ENCODE measurements at regions not wholly inside any gene's neighbourhood (a gene's known extent, or its start where the extent isn't known, plus 50 kb on each side); places are given as distances from the start of the nearest gene placed in this dataset.

- Histone ChIP-seq H3K79me2 (ENCODE audit: insufficient read depth, low read length) (no peaks in the 10 kb centered on the region), H4K20me1 (ENCODE audit: low read depth, low read length) (no peaks in the 10 kb centered on the region), H3K9me2 (replicated peaks; ENCODE audit: insufficient read depth, low read length) (no peaks in the 10 kb centered on the region), H3K9ac (ENCODE audit: low read length) (no peak overlapping the region), H3K4me3 (ENCODE audit: insufficient read depth, low read length, poor library complexity, severe bottlenecking) (no peak overlapping the region), H3K9me3 (ENCODE audit: insufficient read depth, low read length) (no peaks in the 10 kb centered on the region), H3K4me2 (ENCODE audit: low read depth, low read length, poor library complexity, severe bottlenecking) (no peak overlapping the region), H3K27ac (ENCODE audit: low read depth, low read length) (no peak overlapping the region), H3K27me3 (ENCODE audit: low read length) (no peaks in the 10 kb centered on the region; the same call in 1 of the 2 replicates), H3K36me3 (ENCODE audit: low read length) (no peaks in the 10 kb centered on the region), H3F3A (ENCODE audit: insufficient read depth) (no peaks in the 10 kb centered on the region), H2AFZ (ENCODE audit: low read depth, low read length, severe bottlenecking) (no peak overlapping the region)
- TF ChIP-seq CTCF (IDR thresholded peaks at IDR 0.05; ENCODE audit: insufficient read depth, low read length, poor library complexity, severe bottlenecking) (no peak), EZH2phosphoT487 (conservative IDR thresholded peaks at IDR 0.05; ENCODE audit: low read length) (no peak)
Measured at GRCh38 chr10:25744574-25744973, 189.5 kb upstream of the MYO3A start.

- Histone ChIP-seq H3F3A (ENCODE audit: insufficient read depth) (no peaks in the 10 kb centered on the region), H3K79me2 (ENCODE audit: insufficient read depth, low read length) (no peaks in the 10 kb centered on the region), H3K4me2 (ENCODE audit: low read depth, low read length, poor library complexity, severe bottlenecking) (no peak overlapping the region), H3K36me3 (ENCODE audit: low read length) (no peaks in the 10 kb centered on the region), H4K20me1 (ENCODE audit: low read depth, low read length) (no peaks in the 10 kb centered on the region), H3K9me2 (replicated peaks; ENCODE audit: insufficient read depth, low read length) (no peaks in the 10 kb centered on the region), H3K9ac (ENCODE audit: low read length) (no peak overlapping the region), H3K27ac (ENCODE audit: low read depth, low read length) (no peak overlapping the region), H3K27me3 (ENCODE audit: low read length) (no peaks in the 10 kb centered on the region), H3K9me3 (ENCODE audit: insufficient read depth, low read length) (no peaks in the 10 kb centered on the region), H3K4me3 (ENCODE audit: insufficient read depth, low read length, poor library complexity, severe bottlenecking) (no peak overlapping the region), H2AFZ (ENCODE audit: low read depth, low read length, severe bottlenecking) (no peak overlapping the region)
- TF ChIP-seq CTCF (IDR thresholded peaks at IDR 0.05; ENCODE audit: insufficient read depth, low read length, poor library complexity, severe bottlenecking) (no peak), EZH2phosphoT487 (conservative IDR thresholded peaks at IDR 0.05; ENCODE audit: low read length) (no peak)
Measured at GRCh38 chr10:25745976-25746375, 188.1 kb upstream of the MYO3A start.

GRCh38 chr10:25747084-25747483 lies 186.9 kb upstream of the MYO3A start:
- H3K79me2 ChIP-seq (ENCODE audit: insufficient read depth, low read length) = no peaks in the 10 kb centered on the region
- H3K9me2 ChIP-seq (replicated peaks; ENCODE audit: insufficient read depth, low read length) = no peaks in the 10 kb centered on the region
- no peak overlapping the region for H3K4me2 ChIP-seq (ENCODE audit: low read depth, low read length, poor library complexity, severe bottlenecking)
- H3K36me3 ChIP-seq (ENCODE audit: low read length) = no peaks in the 10 kb centered on the region
- TF ChIP-seq EZH2phosphoT487 (conservative IDR thresholded peaks at IDR 0.05; ENCODE audit: low read length) = no peak
- no peak for TF ChIP-seq CTCF (IDR thresholded peaks at IDR 0.05; ENCODE audit: insufficient read depth, low read length, poor library complexity, severe bottlenecking)
- H2AFZ ChIP-seq (ENCODE audit: low read depth, low read length, severe bottlenecking) = no peak overlapping the region
- no peaks in the 10 kb centered on the region for H3K27me3 ChIP-seq (ENCODE audit: low read length)
- no peaks in the 10 kb centered on the region for H3F3A ChIP-seq (ENCODE audit: insufficient read depth)
- H3K4me3 ChIP-seq (ENCODE audit: insufficient read depth, low read length, poor library complexity, severe bottlenecking) = no peak overlapping the region
- no peaks in the 10 kb centered on the region for H3K9me3 ChIP-seq (ENCODE audit: insufficient read depth, low read length)
- no peak overlapping the region for H3K9ac ChIP-seq (ENCODE audit: low read length)
- H3K27ac ChIP-seq (ENCODE audit: low read depth, low read length) = no peak overlapping the region
- no peaks in the 10 kb centered on the region for H4K20me1 ChIP-seq (ENCODE audit: low read depth, low read length)

Measured in SU-DHL-6 (cell line).